T-helper 1 cell treated with Interleukin-12 subunit alpha and Interleukin-12 subunit beta and Interleukin-4 antibody, amounts not matched to agents 30 μg/mL and 1 μg/mL, for 36 hours (primary cell): ENCODE measurements at regions not wholly inside any gene's neighbourhood (a gene's known extent, or its start where the extent isn't known, plus 50 kb on each side); places are given as distances from the start of the nearest gene placed in this dataset.

ENCODE experiments used
- H3K27ac Mint-ChIP-seq: one replicate; pipeline ENCODE4 v1.8.0; 2021; ENCODE audit warnings: mild to moderate bottlenecking, mixed read lengths
- H3K27me3 Mint-ChIP-seq: one replicate; pipeline ENCODE4 v1.8.0; 2021; ENCODE audit warnings: low read depth, mixed read lengths
- H3K36me3 Mint-ChIP-seq: one replicate; pipeline ENCODE4 v1.8.0; 2021; ENCODE audit warnings: low read depth, mixed read lengths
- H3K4me1 Mint-ChIP-seq: one replicate; pipeline ENCODE4 v1.8.0; 2021; ENCODE audit warnings: low read depth, mixed read lengths
- H3K4me3 Mint-ChIP-seq: one replicate; pipeline ENCODE4 v1.8.0; 2021; ENCODE audit warnings: mild to moderate bottlenecking, moderate library complexity, mixed read lengths
- H3K9me3 Mint-ChIP-seq: one replicate; pipeline ENCODE4 v1.8.0; 2021; ENCODE audit warnings: mixed read lengths

GRCh38 chr12:92582475-92582874 lies 120.3 kb upstream of the PLEKHG7 start:
- Mint-ChIP-seq H3K27ac (no peak overlapping the region), H3K36me3 (peaks cover 25% of the 10 kb centered on the region), H3K27me3 (no peaks in the 10 kb centered on the region), H3K4me3 (no peak overlapping the region), H3K4me1 (peaks cover 2% of the 10 kb centered on the region), H3K9me3 (peaks cover 25% of the 10 kb centered on the region)

GRCh38 chr12:92581604-92582003 lies 121.2 kb upstream of the PLEKHG7 start:
- Mint-ChIP-seq H3K27ac (no peak overlapping the region), H3K4me1 (peaks cover 2% of the 10 kb centered on the region), H3K36me3 (peaks cover 23% of the 10 kb centered on the region), H3K4me3 (no peak overlapping the region), H3K27me3 (no peaks in the 10 kb centered on the region), H3K9me3 (peaks cover 23% of the 10 kb centered on the region)

GRCh38 chr12:92574911-92575570 lies 127.7 kb upstream of the PLEKHG7 start:
- Mint-ChIP-seq H3K4me1 (peaks cover 6% of the 10 kb centered on the region), H3K27ac (no peak overlapping the region), H3K36me3 (peaks cover 3% of the 10 kb centered on the region), H3K27me3 (no peaks in the 10 kb centered on the region), H3K4me3 (no peak overlapping the region), H3K9me3 (no peaks in the 10 kb centered on the region)

GRCh38 chr12:92574051-92574783 lies 128.6 kb upstream of the PLEKHG7 start:
- H3K4me3 Mint-ChIP-seq: no peak overlapping the region
- no peak overlapping the region for H3K27ac Mint-ChIP-seq
- H3K4me1 Mint-ChIP-seq: peaks cover 6% of the 10 kb centered on the region
- no peaks in the 10 kb centered on the region for H3K9me3 Mint-ChIP-seq
- peaks cover 2% of the 10 kb centered on the region for H3K36me3 Mint-ChIP-seq
- no peaks in the 10 kb centered on the region for H3K27me3 Mint-ChIP-seq

GRCh38 chr12:92573104-92573503 lies 129.7 kb upstream of the PLEKHG7 start:
- H3K4me3 Mint-ChIP-seq: no peak overlapping the region
- peaks cover 2% of the 10 kb centered on the region for H3K36me3 Mint-ChIP-seq
- no peak overlapping the region for H3K27ac Mint-ChIP-seq
- H3K27me3 Mint-ChIP-seq: no peaks in the 10 kb centered on the region
- H3K9me3 Mint-ChIP-seq: no peaks in the 10 kb centered on the region
- peaks cover 8% of the 10 kb centered on the region for H3K4me1 Mint-ChIP-seq

- no peak overlapping the region for H3K27ac Mint-ChIP-seq
These were observed 130.8 kb upstream of the PLEKHG7 start for GRCh38 chr12:92571844-92572543.

GRCh38 chr12:92571169-92571568 lies 131.6 kb upstream of the PLEKHG7 start:
- Mint-ChIP-seq H3K36me3 (peaks cover 13% of the 10 kb centered on the region), H3K27ac (no peak overlapping the region), H3K9me3 (no peaks in the 10 kb centered on the region), H3K4me1 (peaks cover 22% of the 10 kb centered on the region), H3K4me3 (no peak overlapping the region), H3K27me3 (no peaks in the 10 kb centered on the region)

More at GRCh38 chr12:92571844-92572543, 130.8 kb upstream of the PLEKHG7 start:
- Mint-ChIP-seq H3K9me3 (no peaks in the 10 kb centered on the region), H3K4me1 (peaks cover 15% of the 10 kb centered on the region), H3K4me3 (no peak overlapping the region), H3K27me3 (no peaks in the 10 kb centered on the region), H3K36me3 (peaks cover 8% of the 10 kb centered on the region)

GRCh38 chr12:92570056-92570753 lies 132.6 kb upstream of the PLEKHG7 start:
- H3K9me3 Mint-ChIP-seq: peaks cover 5% of the 10 kb centered on the region
- H3K27me3 Mint-ChIP-seq: no peaks in the 10 kb centered on the region
- no peak overlapping the region for H3K27ac Mint-ChIP-seq
- peaks cover 20% of the 10 kb centered on the region for H3K36me3 Mint-ChIP-seq
- no peak overlapping the region for H3K4me3 Mint-ChIP-seq
- H3K4me1 Mint-ChIP-seq: peaks cover 20% of the 10 kb centered on the region

- Mint-ChIP-seq H3K36me3 (peaks cover 28% of the 10 kb centered on the region), H3K27ac (no peak overlapping the region), H3K4me3 (no peak overlapping the region)
These were observed 134.1 kb upstream of the PLEKHG7 start for GRCh38 chr12:92568691-92569090.

GRCh38 chr12:92566448-92567019 lies 136.3 kb upstream of the PLEKHG7 start:
- peak overlapping the region; percentile 28 for H3K27ac Mint-ChIP-seq
- no peak overlapping the region for H3K4me3 Mint-ChIP-seq
- H3K4me1 Mint-ChIP-seq: peaks cover 28% of the 10 kb centered on the region
- H3K36me3 Mint-ChIP-seq: peaks cover 33% of the 10 kb centered on the region
- H3K27me3 Mint-ChIP-seq: no peaks in the 10 kb centered on the region
- H3K9me3 Mint-ChIP-seq: peaks cover 23% of the 10 kb centered on the region

More at GRCh38 chr12:92568691-92569090, 134.1 kb upstream of the PLEKHG7 start:
- Mint-ChIP-seq H3K27me3 (no peaks in the 10 kb centered on the region), H3K4me1 (peaks cover 18% of the 10 kb centered on the region), H3K9me3 (peaks cover 13% of the 10 kb centered on the region)

- no peak overlapping the region for H3K27ac Mint-ChIP-seq
- peaks cover 37% of the 10 kb centered on the region for H3K9me3 Mint-ChIP-seq
- H3K36me3 Mint-ChIP-seq: peaks cover 41% of the 10 kb centered on the region
- H3K4me3 Mint-ChIP-seq: no peak overlapping the region
- H3K27me3 Mint-ChIP-seq: no peaks in the 10 kb centered on the region
- H3K4me1 Mint-ChIP-seq: peaks cover 33% of the 10 kb centered on the region
These were observed 139.0 kb upstream of the PLEKHG7 start for GRCh38 chr12:92563819-92564218.

GRCh38 chr12:92562063-92562734 lies 140.6 kb upstream of the PLEKHG7 start:
- Mint-ChIP-seq H3K27me3 (no peaks in the 10 kb centered on the region), H3K4me1 (peaks cover 38% of the 10 kb centered on the region), H3K4me3 (no peak overlapping the region), H3K36me3 (peaks cover 37% of the 10 kb centered on the region), H3K9me3 (peaks cover 37% of the 10 kb centered on the region), H3K27ac (no peak overlapping the region)

- peaks cover 37% of the 10 kb centered on the region for H3K9me3 Mint-ChIP-seq
- H3K27me3 Mint-ChIP-seq: no peaks in the 10 kb centered on the region
- no peak overlapping the region for H3K27ac Mint-ChIP-seq
- H3K4me3 Mint-ChIP-seq: no peak overlapping the region
- peaks cover 39% of the 10 kb centered on the region for H3K4me1 Mint-ChIP-seq
- peaks cover 34% of the 10 kb centered on the region for H3K36me3 Mint-ChIP-seq
These were observed 141.3 kb upstream of the PLEKHG7 start for GRCh38 chr12:92561543-92561899.
